ENCODE measurements at regions not wholly inside any gene's neighbourhood (a gene's known extent, or its start where the extent isn't known, plus 50 kb on each side); places are given as distances from the start of the nearest gene placed in this dataset.

DNA sequence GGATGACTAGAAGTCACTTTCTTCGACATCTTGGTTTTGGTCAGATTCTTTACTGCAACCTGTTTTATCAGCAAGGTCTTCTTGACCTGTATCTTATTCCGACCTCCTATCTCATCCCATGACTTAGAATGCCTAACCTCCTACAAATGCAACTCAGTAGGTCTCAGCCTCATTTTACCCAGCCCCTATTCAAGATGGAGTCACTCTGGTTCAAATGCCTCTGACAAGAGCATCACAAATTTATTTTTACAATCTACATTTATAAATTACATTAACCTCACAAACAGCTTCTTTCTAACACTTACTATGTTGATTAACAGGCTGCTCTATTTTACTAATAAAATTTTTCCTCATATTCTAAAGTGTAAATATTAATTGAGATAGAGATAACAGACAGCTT, 867.0 kb upstream of the CNTN5 start:
- H3K23ac ChIP-seq (ENCODE audit: insufficient read length, low read depth, low read length): no peak overlapping the region
- H2AK5ac ChIP-seq (ENCODE audit: insufficient read length, low read length): no peak overlapping the region
- no peak overlapping the region for H3K27ac ChIP-seq (ENCODE audit: insufficient read length, low read depth, low read length)
- DNase-seq: no peak
- no peaks in the 10 kb centered on the region for H3K23me2 ChIP-seq (ENCODE audit: insufficient read length, low read depth, low read length, poor library complexity, severe bottlenecking)
- WGBS (ENCODE audit: extremely low coverage, insufficient read length, low lambda C conversion rate): no CpG with 5 or more reads among the region's 2 CpGs
- no peak overlapping the region for H3K18ac ChIP-seq (ENCODE audit: insufficient read length, low read depth, low read length)
- H3K9me3 Mint-ChIP-seq: peaks cover 33 to 43% of the 10 kb centered on the region in 2 experiments
- H2BK20ac ChIP-seq (ENCODE audit: low read depth, low read length, poor library complexity, severe bottlenecking): no peak overlapping the region
- H3K4me2 ChIP-seq (ENCODE audit: insufficient read depth, insufficient read length, low read length): no peak overlapping the region
- no peaks in the 10 kb centered on the region for H3K79me1 ChIP-seq (ENCODE audit: insufficient read depth, low read depth, low read length, poor library complexity, severe bottlenecking)
- H3K36me3 Mint-ChIP-seq (ENCODE audit: insufficient read depth in 1 of 3, low read depth in 3 of 3): peaks cover 28 to 38% (median 29%) of the 10 kb centered on the region in 3 experiments
- H3K4me1 Mint-ChIP-seq: peaks cover under 1 to 4% of the 10 kb centered on the region in 2 experiments; a peak in 1 of 4 replicates
- H2BK15ac ChIP-seq (ENCODE audit: low read depth, low read length): no peak overlapping the region
- no peak overlapping the region for H4K5ac ChIP-seq (ENCODE audit: insufficient read length, low read depth, low read length)
- H3K27me3 Mint-ChIP-seq (ENCODE audit: low read depth): no peaks in the 10 kb centered on the region
- no peaks in the 10 kb centered on the region for H3K79me2 ChIP-seq (ENCODE audit: insufficient read depth, low read length)
- no peak overlapping the region for H3K27ac Mint-ChIP-seq
- no peak overlapping the region for H3T11ph ChIP-seq (ENCODE audit: low read length)
- no peak overlapping the region for H2BK5ac ChIP-seq (ENCODE audit: insufficient read length, low read length)
- no peaks in the 10 kb centered on the region for H3K4me1 ChIP-seq (ENCODE audit: insufficient read depth, low read length)
- no peak overlapping the region for H2AFZ ChIP-seq (ENCODE audit: low read length)
- no peak overlapping the region for H3K14ac ChIP-seq (ENCODE audit: insufficient read depth, low read length)
- H3K9me3 ChIP-seq (ENCODE audit: control insufficient read depth, low read depth, low read length): no peaks in the 10 kb centered on the region
- no peaks in the 10 kb centered on the region for H3K27me3 ChIP-seq (ENCODE audit: insufficient read depth, low read length)
- no peak overlapping the region for H3K4ac ChIP-seq (ENCODE audit: low read depth, low read length)
- H4K20me1 ChIP-seq (ENCODE audit: control insufficient read depth, insufficient read depth, insufficient read length): no peaks in the 10 kb centered on the region
- no peak overlapping the region for H3K56ac ChIP-seq (ENCODE audit: insufficient read length, low read depth, low read length)
- H3K4me3 Mint-ChIP-seq: no peak overlapping the region
- no peak overlapping the region for H4K8ac ChIP-seq (replicated peaks; ENCODE audit: insufficient read length, low read depth, low read length)
- H2BK12ac ChIP-seq (ENCODE audit: insufficient read length, low read depth, low read length): no peak overlapping the region
- H2BK120ac ChIP-seq (ENCODE audit: low read depth, low read length, poor library complexity, severe bottlenecking): no peak overlapping the region
- no peak overlapping the region for H4K91ac ChIP-seq (ENCODE audit: insufficient read length, low read depth, low read length)
- TF ChIP-seq, protein P1, sequence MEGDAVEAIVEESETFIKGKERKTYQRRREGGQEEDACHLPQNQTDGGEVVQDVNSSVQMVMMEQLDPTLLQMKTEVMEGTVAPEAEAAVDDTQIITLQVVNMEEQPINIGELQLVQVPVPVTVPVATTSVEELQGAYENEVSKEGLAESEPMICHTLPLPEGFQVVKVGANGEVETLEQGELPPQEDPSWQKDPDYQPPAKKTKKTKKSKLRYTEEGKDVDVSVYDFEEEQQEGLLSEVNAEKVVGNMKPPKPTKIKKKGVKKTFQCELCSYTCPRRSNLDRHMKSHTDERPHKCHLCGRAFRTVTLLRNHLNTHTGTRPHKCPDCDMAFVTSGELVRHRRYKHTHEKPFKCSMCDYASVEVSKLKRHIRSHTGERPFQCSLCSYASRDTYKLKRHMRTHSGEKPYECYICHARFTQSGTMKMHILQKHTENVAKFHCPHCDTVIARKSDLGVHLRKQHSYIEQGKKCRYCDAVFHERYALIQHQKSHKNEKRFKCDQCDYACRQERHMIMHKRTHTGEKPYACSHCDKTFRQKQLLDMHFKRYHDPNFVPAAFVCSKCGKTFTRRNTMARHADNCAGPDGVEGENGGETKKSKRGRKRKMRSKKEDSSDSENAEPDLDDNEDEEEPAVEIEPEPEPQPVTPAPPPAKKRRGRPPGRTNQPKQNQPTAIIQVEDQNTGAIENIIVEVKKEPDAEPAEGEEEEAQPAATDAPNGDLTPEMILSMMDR (conservative IDR thresholded peaks at IDR 0.05): no peak
- no peak overlapping the region for H3K9ac ChIP-seq (ENCODE audit: extremely low read depth, insufficient read length, low read length)
